Stimulated activated CD4-positive, alpha-beta T cell treated with anti-CD3 and anti-CD28 coated beads, Interleukin-15, amount 100 ng/mL, for 24 hours (primary cell): ENCODE measurements at regions not wholly inside any gene's neighbourhood (a gene's known extent, or its start where the extent isn't known, plus 50 kb on each side); places are given as distances from the start of the nearest gene placed in this dataset.

ENCODE experiments used
- DNase-seq: peaks from one replicate; pipeline ENCODE4 v3.0.0-alpha.2; 2020

- no peak for DNase-seq
These were observed 204.5 kb downstream of the TM2D1 start for GRCh38 chr1:61520401-61520800.

GRCh38 chr1:61519631-61520030 lies 205.3 kb downstream of the TM2D1 start:
- DNase-seq = no peak

GRCh38 chr1:61518670-61519400 lies 206.1 kb downstream of the TM2D1 start:
- DNase-seq = no peak

- DNase-seq = no peak
These were observed 207.6 kb downstream of the TM2D1 start for GRCh38 chr1:61517345-61517744.

- DNase-seq = no peak
These were observed 209.8 kb downstream of the TM2D1 start for GRCh38 chr1:61515096-61515495.
